ENCODE measurements at regions not wholly inside any gene's neighbourhood (a gene's known extent, or its start where the extent isn't known, plus 50 kb on each side); places are given as distances from the start of the nearest gene placed in this dataset.

- TF ChIP-seq CTCF (IDR thresholded peaks at IDR 0.05) (no peak), ZFX (IDR thresholded peaks at IDR 0.05; ENCODE audit: borderline replicate concordance) (no peak)
Observed at GRCh38 chr4:57363346-57363745, 253.2 kb upstream of the IGFBP7 start.

Data from 22Rv1 (cell line).